Suppressor macrophage treated with lipopolysaccharide for 4 hours (primary cell): ENCODE measurements at regions not wholly inside any gene's neighbourhood (a gene's known extent, or its start where the extent isn't known, plus 50 kb on each side); places are given as distances from the start of the nearest gene placed in this dataset.
"Not testable (repeated sequence)": the region's sequence is repeated elsewhere in the genome, so short reads cannot be mapped to it uniquely, and the experiment has no call there.

Source experiments
- DNase-seq: peaks from one replicate; pipeline ENCODE4 v3.0.0-alpha.2; 2020

- no peak for DNase-seq
These were observed 85.3 kb upstream of the STC2 start for GRCh38 chr5:173413471-173413982.

DNA sequence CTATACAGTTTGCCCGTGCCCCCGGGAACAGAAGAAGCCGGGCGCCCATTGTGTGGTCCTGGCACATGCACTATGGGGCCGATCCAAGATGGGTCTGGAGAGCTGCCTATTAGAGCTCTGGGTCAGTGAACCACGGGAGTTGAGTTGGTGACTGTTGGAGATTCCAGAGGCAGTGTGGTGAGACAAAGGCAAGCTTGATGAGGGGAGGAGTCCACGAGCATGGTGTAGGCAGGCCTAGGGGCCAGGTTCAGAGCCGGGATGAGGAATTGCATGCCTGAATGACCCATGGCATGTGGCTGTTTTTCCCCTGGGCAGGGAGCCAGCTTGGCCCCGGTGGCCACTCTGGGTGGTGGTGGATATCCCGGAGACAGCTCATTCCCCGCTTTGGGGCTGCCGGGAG, 84.4 kb upstream of the STC2 start:
- no peak for DNase-seq

DNA sequence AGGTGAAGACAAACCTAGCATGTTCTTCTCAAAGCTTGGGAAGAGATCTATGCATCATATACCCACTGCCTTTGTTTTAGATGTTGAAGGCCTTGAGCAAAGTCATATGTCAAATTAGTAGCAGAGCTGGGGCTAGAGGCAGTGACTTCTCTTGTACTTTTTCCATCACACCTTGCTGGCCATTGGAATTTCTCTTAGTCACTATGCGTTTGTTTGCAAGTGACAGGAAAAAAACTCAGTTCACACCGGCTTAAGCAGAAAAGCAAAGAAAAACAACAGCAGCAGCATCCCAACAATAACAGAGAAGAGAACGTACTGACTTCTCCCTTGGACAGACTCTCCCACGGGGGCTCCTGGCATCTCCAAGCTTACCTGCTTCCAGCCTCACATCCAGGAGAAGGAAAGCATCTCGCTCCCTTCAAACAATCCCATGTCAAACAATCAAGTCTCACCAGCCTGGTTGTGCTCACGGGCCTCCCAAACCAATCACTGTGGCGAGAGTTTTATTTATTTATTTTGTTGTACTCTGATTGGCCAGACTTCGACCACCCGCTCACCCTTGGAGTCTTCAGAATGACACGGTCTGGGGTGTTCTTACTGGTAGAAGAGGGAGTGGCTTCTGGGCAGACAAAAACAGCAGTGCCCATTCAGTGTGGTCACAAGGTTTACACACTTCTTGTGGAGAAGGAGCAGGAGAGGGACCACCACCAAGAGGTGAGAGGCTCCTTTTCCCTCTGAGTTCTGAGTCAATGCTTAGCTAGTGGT, 83.8 kb upstream of the STC2 start:
- DNase-seq: no peak

- DNase-seq: no peak
These were observed 82.4 kb upstream of the STC2 start for GRCh38 chr5:173410459-173411233.

DNA sequence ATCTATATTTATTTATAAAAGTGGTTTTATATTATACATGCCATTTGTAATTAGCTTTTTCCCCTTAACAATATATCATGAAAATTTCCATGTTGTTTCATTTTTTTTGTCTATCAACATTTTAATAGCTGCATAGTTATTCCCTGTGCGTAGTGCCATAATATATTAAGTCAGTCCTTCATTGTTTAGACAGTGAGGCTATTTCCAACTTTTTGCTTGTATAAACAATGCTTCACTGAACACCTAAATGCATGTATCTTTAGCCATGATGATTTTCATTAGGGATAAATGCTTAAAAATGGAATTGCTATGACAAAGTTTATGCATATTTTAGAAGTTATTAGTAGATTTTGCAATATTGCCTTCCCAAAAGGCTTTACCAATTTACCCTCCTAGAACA, 80.7 kb upstream of the STC2 start:
- no peak for DNase-seq

DNA sequence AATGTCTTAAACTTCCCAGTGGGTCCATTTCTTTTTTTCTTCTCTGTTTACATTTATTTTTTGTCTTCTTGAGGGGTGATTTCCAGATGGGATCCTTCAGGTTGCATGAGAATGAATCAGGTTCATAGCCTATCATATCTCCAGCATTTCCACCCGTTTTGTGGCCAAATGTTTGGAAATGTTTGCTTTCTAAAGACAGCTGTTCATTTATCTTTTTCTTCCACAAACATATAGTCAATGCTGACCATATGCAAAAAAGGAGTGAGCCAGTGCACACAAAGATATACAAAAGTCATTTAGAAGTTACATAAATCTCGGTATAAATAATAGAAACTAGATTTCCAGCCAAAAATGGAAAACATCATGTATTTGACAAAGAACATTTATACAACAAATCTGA, 71.6 kb upstream of the STC2 start:
- DNase-seq: no peak

GRCh38 chr5:173397516-173397915, 69.3 kb upstream of the STC2 start:
- DNase-seq: peak; percentile 24

- no peak for DNase-seq
These were observed 68.2 kb upstream of the STC2 start for GRCh38 chr5:173396311-173396993.

GRCh38 chr5:173395933-173396308, 67.7 kb upstream of the STC2 start:
- DNase-seq: no peak

- no peak for DNase-seq
These were observed 67.2 kb upstream of the STC2 start for GRCh38 chr5:173395257-173395932.

DNA sequence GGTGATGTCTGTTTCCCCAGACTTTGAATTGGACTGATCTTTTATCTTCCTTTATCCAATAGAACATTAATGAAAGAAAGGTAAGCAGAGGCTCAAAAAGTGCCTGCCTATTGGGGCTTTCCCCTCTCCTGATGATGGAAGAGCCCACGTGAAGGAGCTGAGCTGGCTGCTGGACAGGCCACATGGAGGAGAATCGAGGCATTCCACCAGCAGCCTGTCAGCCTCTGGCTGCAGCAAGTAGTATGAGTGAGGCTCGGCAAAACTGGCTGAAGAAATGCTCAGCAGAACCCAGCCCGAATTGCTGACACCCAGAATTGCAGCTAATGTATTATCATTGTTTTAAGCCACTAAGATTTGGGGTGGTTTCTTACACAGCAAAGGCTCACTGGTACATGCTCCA, 66.5 kb upstream of the STC2 start:
- no peak for DNase-seq

DNA sequence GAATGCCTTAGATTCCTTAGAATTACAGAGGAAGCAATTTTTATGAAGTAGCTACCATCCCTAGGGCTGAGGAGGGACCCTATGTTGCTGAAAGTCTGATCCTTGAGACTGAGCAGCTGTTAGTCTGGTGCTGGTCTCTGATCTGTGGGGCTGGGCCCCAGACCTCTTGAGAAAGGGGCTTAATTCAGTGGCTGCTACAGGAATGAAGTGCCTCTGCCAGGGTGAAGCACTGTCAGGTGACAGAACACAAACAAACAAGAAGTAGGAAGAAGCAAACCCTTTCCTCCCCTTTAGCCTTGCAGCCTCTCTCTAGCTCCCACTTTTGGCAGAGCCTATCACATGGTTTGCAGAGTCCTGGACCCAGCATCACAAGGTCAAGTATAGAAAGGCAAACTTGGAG, 64.0 kb upstream of the STC2 start:
- DNase-seq: no peak

DNA sequence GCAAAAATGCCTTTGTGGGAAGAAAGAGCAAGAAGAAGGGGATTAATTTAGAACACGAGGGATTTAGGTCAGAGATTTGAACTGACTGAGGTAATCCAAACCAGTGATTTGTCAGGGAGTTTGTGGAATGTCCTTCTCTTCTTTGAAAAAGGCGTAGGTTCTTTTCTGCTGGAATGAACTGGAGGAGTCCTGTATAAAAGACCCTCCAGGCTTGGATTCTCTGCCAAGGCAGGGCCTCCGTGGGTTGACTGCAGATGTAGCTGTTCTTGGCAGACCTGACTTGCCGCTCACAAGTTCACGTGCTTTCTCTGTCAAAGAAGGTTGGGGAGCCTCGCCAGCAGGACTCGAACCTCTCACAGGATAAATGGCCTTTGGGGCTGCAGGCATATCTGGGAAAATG, 62.8 kb upstream of the STC2 start:
- DNase-seq: no peak

GRCh38 chr5:173387293-173387692, 59.1 kb upstream of the STC2 start:
- not testable (repeated sequence) for DNase-seq

- no peak for DNase-seq
These were observed 57.7 kb upstream of the STC2 start for GRCh38 chr5:173385832-173386360.

- no peak for DNase-seq
These were observed 55.5 kb upstream of the STC2 start for GRCh38 chr5:173383711-173384110.

- DNase-seq: no peak
These were observed 50.5 kb upstream of the STC2 start for GRCh38 chr5:173378727-173379126.
